Colonic mucosa (tissue), 4 donors: ENCODE measurements at regions not wholly inside any gene's neighbourhood (a gene's known extent, or its start where the extent isn't known, plus 50 kb on each side); places are given as distances from the start of the nearest gene placed in this dataset.

Experiments used
- DNase-seq: peaks from one replicate; pipeline ENCODE4 v3.0.0-alpha.2; 2020
- H3K27ac ChIP-seq: fragments of 200-600 bp; one replicate; pipeline ENCODE4 v1.8.0; 2021
- H3K27me3 ChIP-seq: fragments of 200-600 bp; one replicate; pipeline ENCODE4 v1.8.0; 2021
- H3K36me3 ChIP-seq: fragments of 200-600 bp; one replicate; pipeline ENCODE4 v1.8.0; 2021
- H3K4me1 ChIP-seq: fragments of 200-600 bp; one replicate; pipeline ENCODE4 v1.8.0; 2021; ENCODE audit warnings: mild to moderate bottlenecking
- H3K4me3 ChIP-seq: fragments of 200-600 bp; one replicate; pipeline ENCODE4 v1.8.0; 2021
- H3K9ac ChIP-seq, 2 donors: one replicate each; pipeline ENCODE4 v1.7.0; 2013; ENCODE audit warnings: control low read depth in 2 of 2, low read depth in 2 of 2, low read length in 2 of 2
- H3K9me3 ChIP-seq: fragments of 200-600 bp; one replicate; pipeline ENCODE4 v1.8.0; 2021
- intact Hi-C: fragments of 100-400 bp; cut with DNase I; formaldehyde crosslinking; loops from one replicate; pipeline ENCODE4 v1.14.1; 2022
- TF ChIP-seq, protein P1 (sequence below): fragments of 200-600 bp; IDR thresholded peaks from one replicate; pipeline ENCODE4 v1.8.0; 2022; ENCODE audit warnings: antibody characterized with exemption, mild to moderate bottlenecking
- donor health status: healthy.
- donor health status: DM: no; HTN: no; CAD: no.
- donor health status: DM: no; HTN: no; CAD: no.

- no peak for DNase-seq
- no peak overlapping the region for H3K9ac ChIP-seq
- H3K4me1 ChIP-seq, result no peaks in the 10 kb centered on the region
- no peaks in the 10 kb centered on the region for H3K36me3 ChIP-seq
- H3K9me3 ChIP-seq, result no peaks in the 10 kb centered on the region
- no peaks in the 10 kb centered on the region for H3K27me3 ChIP-seq
- H3K27ac ChIP-seq, result no peak overlapping the region
- intact Hi-C loops, result no loop called here
- H3K4me3 ChIP-seq, result no peak overlapping the region
- TF ChIP-seq, protein P1, sequence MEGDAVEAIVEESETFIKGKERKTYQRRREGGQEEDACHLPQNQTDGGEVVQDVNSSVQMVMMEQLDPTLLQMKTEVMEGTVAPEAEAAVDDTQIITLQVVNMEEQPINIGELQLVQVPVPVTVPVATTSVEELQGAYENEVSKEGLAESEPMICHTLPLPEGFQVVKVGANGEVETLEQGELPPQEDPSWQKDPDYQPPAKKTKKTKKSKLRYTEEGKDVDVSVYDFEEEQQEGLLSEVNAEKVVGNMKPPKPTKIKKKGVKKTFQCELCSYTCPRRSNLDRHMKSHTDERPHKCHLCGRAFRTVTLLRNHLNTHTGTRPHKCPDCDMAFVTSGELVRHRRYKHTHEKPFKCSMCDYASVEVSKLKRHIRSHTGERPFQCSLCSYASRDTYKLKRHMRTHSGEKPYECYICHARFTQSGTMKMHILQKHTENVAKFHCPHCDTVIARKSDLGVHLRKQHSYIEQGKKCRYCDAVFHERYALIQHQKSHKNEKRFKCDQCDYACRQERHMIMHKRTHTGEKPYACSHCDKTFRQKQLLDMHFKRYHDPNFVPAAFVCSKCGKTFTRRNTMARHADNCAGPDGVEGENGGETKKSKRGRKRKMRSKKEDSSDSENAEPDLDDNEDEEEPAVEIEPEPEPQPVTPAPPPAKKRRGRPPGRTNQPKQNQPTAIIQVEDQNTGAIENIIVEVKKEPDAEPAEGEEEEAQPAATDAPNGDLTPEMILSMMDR, result no peak
Measured at GRCh38 chr21:19276665-19277064, 873.1 kb upstream of the TMPRSS15 start.

DNA sequence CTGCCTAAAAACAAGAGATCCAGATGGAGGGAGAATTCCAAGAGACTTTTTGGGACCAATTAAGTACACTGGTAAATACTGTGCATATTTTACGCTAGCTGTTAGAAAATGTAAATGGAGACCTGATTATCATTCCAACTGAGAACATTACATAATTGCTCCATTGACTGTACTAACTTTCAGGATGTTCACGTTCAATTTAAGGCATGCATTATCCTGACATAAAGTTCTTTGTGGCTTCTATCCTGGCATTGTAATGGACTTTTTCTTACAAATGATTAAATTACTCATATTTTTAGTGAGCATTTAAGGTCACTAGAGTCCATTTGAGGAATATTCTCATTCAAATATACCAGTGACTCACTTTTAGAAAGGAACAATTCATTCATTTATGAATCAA is 883.3 kb upstream of the TMPRSS15 start:
- TF ChIP-seq, protein P1, result no peak
- no peaks in the 10 kb centered on the region for H3K36me3 ChIP-seq
- H3K4me1 ChIP-seq, result no peaks in the 10 kb centered on the region
- intact Hi-C loops, result no loop called here
- H3K27me3 ChIP-seq, result no peaks in the 10 kb centered on the region
- H3K27ac ChIP-seq, result no peak overlapping the region
- no peak overlapping the region for H3K4me3 ChIP-seq
- H3K9me3 ChIP-seq, result no peaks in the 10 kb centered on the region
- DNase-seq, result no peak
- H3K9ac ChIP-seq, result no peak overlapping the region

- no peaks in the 10 kb centered on the region for H3K4me1 ChIP-seq
- intact Hi-C loops, result no loop called here
Measured at GRCh38 chr21:19290328-19290727, 886.7 kb upstream of the TMPRSS15 start.

GRCh38 chr21:19320291-19320690 is 916.7 kb upstream of the TMPRSS15 start:
- Histone ChIP-seq H3K4me3 (no peak overlapping the region), H3K4me1 (no peaks in the 10 kb centered on the region), H3K27me3 (no peaks in the 10 kb centered on the region), H3K9ac (no peak overlapping the region), H3K36me3 (no peaks in the 10 kb centered on the region), H3K27ac (no peak overlapping the region), H3K9me3 (no peaks in the 10 kb centered on the region)
- TF ChIP-seq, protein P1, result no peak
- intact Hi-C loops, result no loop called here
- DNase-seq, result no peak

More at GRCh38 chr21:19290328-19290727, 886.7 kb upstream of the TMPRSS15 start:
- no peak overlapping the region for H3K9ac ChIP-seq
- TF ChIP-seq, protein P1, result no peak
- H3K27me3 ChIP-seq, result no peaks in the 10 kb centered on the region
- H3K4me3 ChIP-seq, result no peak overlapping the region
- no peak for DNase-seq
- no peaks in the 10 kb centered on the region for H3K9me3 ChIP-seq
- H3K27ac ChIP-seq, result no peak overlapping the region
- no peaks in the 10 kb centered on the region for H3K36me3 ChIP-seq

- Histone ChIP-seq H3K4me1 (no peaks in the 10 kb centered on the region), H3K4me3 (no peak overlapping the region), H3K27me3 (no peaks in the 10 kb centered on the region), H3K9me3 (no peaks in the 10 kb centered on the region), H3K9ac (no peak overlapping the region), H3K27ac (no peak overlapping the region), H3K36me3 (no peaks in the 10 kb centered on the region)
- intact Hi-C loops, result no loop called here
- TF ChIP-seq, protein P1, result no peak
- no peak for DNase-seq
Measured at GRCh38 chr21:19321688-19322087, 918.1 kb upstream of the TMPRSS15 start.

- H3K27ac ChIP-seq, result no peak overlapping the region
- H3K36me3 ChIP-seq, result no peaks in the 10 kb centered on the region
- no peaks in the 10 kb centered on the region for H3K4me1 ChIP-seq
- no peaks in the 10 kb centered on the region for H3K27me3 ChIP-seq
- H3K4me3 ChIP-seq, result no peak overlapping the region
- TF ChIP-seq, protein P1, result no peak
- H3K9ac ChIP-seq, result no peak overlapping the region
- no peaks in the 10 kb centered on the region for H3K9me3 ChIP-seq
- intact Hi-C loops, result no loop called here
- no peak for DNase-seq
Measured at GRCh38 chr21:19322360-19322759, 918.8 kb upstream of the TMPRSS15 start.
